ENCODE measurements at regions not wholly inside any gene's neighbourhood (a gene's known extent, or its start where the extent isn't known, plus 50 kb on each side); places are given as distances from the start of the nearest gene placed in this dataset.
"Not testable (repeated sequence)": the region's sequence is repeated elsewhere in the genome, so short reads cannot be mapped to it uniquely, and the experiment has no call there.

DNA sequence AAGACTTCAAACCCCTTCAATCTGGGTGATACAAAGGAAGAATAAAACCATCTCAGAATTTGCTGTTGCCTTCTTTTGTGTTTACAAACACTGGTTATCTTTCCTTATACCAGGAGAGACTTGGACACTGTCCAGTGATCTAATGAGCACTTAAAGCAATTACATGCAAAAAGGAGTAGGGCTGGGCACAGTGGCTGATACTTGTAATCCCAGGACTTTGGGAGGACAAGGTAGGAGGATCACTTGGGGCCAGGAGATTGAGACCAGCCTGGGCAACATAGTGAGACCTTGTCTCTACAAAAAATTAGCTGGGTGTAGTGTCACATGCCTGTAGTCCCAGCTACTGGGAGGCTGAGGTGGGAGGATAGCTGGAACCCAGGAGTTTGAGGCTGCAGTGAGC lies 95.7 kb upstream of the DRD5 start:
- DNase-seq (ENCODE audit: extremely low spot score), result no peak
- ChIA-PET POLR2A (no interaction called here), CTCF (interaction anchor here (1.5 kb wide), 1 partner anchor 18 kb away, joined by 4 read pairs; no protein-coding TSS in a partner anchor)
- TF ChIP-seq, protein P1, sequence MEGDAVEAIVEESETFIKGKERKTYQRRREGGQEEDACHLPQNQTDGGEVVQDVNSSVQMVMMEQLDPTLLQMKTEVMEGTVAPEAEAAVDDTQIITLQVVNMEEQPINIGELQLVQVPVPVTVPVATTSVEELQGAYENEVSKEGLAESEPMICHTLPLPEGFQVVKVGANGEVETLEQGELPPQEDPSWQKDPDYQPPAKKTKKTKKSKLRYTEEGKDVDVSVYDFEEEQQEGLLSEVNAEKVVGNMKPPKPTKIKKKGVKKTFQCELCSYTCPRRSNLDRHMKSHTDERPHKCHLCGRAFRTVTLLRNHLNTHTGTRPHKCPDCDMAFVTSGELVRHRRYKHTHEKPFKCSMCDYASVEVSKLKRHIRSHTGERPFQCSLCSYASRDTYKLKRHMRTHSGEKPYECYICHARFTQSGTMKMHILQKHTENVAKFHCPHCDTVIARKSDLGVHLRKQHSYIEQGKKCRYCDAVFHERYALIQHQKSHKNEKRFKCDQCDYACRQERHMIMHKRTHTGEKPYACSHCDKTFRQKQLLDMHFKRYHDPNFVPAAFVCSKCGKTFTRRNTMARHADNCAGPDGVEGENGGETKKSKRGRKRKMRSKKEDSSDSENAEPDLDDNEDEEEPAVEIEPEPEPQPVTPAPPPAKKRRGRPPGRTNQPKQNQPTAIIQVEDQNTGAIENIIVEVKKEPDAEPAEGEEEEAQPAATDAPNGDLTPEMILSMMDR (IDR thresholded peaks at IDR 0.05; ENCODE audit: control extremely low read depth, extremely low read depth, low read depth, missing control alignments), result no peak

DNA sequence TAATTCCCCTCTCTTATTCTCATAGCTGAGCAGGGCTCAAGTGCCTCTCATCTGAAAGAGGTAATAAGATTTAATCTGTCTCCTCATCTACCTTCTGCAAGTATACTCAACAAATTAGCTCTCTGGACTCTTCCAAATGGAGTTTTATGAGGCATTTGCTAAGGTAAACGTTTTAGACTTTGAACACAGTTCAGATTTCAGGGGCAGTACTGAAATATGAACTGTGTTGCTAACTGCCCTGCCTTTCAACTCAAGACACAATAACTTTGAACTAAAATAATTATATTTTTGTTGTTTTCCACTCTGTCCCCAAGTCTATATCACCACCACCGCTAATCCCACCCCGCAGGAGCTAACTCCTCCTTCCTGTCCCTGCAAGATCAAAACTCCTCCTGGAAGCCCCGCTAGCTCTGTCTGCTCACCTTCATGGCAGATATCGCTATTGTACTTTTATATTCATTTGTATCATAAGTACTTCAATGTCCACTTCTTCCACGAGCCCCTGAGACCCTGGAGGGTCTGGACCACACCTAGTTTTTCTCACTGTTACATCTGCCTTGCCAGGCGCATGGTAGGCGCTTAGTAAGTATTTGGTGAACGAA lies 90.7 kb upstream of the DRD5 start:
- CTCF ChIA-PET, result interaction anchor here (1.4 to 1.8 kb wide), 3 partner anchors 13 to 325 kb away, joined by 4 to 7 read pairs (median 4); no protein-coding TSS in a partner anchor
- DNase-seq (ENCODE audit: extremely low spot score); POLR2A ChIA-PET: not testable (repeated sequence)

DNA sequence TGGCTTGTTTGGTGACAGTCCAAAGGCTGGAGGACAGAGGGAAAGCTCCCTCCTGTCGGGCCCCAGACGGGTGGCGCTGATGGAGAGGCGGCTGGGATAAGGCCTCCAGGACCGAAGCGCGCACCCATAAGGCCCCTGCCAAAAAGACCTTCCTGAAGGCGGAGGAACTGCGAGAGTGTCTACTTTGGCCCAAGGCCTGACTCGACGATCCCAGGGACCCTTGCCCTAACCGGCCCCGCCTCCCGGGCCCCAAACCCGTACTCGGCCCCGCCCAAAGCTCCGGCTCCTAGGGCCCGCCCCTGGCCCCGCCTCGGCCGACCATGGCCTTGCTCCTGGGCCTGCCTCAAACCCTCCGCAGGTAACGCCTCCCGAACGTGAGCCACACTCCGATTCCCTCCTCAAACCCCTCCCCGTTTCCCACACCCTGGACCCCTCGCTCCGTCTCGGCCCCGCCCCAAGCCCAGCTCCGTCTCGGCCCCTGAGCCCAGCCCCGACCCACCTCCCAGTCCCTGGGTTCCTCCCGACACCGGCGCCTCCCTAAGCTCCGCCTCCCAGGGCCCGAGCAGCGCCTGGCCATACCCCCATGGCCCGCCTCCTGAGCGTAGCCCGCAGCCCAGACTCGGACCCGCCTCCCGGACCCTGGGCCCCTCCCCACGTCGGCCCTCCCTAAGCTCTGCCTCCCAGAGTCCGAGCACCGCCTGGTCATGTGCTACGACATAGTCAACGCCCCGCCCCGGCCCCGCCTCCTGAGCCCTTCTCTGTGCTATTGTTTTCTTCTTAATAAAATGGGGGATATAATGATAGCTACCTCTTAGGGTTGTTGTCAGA lies 90.0 kb upstream of the DRD5 start:
- POLR2A ChIA-PET, result no interaction called here
- TF ChIP-seq, protein P1 (IDR thresholded peaks at IDR 0.05; ENCODE audit: control extremely low read depth, extremely low read depth, low read depth, missing control alignments), result no peak
- CTCF ChIA-PET, result interaction anchor here (1.1 to 1.8 kb wide), 4 partner anchors 12 to 324 kb away, joined by 4 to 7 read pairs (median 4); no protein-coding TSS in a partner anchor
- peak; percentile 82 for DNase-seq (ENCODE audit: extremely low spot score)

DNA sequence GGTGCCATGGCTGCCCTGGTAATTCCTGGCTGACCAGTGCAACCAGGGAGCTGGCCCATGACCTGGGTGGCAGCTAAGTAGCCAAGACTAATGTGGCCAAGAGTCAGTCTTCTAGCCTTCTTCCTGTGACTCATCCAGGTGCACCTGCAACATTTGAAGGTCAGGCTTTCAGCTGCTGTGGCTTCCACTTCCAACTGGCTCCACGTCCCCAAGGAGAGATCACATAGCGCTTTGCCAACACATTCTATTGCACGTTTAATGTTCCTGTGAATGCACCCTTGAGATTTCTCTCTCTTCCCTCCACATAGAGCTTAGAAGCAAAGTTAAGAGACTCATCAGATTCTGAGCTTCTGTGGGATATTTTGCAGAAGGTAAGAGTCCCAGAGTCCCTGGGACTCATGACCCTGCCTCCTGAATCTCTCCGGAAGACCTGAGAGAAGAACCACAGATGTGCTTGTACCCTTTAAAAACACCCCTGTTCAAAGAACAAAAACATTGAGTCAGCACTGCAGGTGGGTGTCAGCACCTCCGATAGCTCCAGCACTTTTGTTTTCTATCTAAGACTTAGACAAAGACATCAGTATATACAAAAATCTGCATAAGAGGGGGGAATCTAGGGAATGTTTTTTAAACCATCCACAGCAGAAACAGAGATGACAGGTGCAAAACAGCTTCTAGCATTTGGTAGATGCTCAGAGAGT lies 88.5 kb upstream of the DRD5 start:
- CTCF ChIA-PET; DNase-seq (ENCODE audit: extremely low spot score); POLR2A ChIA-PET: not testable (repeated sequence)

DNA sequence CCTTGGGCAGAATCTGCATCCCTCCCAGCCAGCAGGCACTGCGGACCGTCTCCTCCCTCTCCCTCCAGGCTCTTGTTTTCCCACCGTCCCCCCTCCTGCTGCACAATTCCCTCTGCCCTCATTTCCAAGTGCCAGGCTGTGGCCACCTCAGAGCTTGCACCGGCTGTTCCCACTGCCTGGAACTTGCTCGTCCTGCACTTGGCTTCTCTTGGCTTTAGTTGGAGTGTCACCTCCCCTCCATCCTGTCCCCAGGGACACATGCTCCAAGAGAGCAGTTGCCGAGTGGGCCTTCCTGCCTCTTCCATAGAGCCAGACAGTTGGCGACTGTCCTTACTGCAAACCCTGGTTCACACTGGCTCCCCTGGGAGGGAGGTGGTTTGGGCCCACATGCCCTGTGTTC lies 87.0 kb upstream of the DRD5 start:
- DNase-seq (ENCODE audit: extremely low spot score); POLR2A ChIA-PET; CTCF ChIA-PET: not testable (repeated sequence)

DNA sequence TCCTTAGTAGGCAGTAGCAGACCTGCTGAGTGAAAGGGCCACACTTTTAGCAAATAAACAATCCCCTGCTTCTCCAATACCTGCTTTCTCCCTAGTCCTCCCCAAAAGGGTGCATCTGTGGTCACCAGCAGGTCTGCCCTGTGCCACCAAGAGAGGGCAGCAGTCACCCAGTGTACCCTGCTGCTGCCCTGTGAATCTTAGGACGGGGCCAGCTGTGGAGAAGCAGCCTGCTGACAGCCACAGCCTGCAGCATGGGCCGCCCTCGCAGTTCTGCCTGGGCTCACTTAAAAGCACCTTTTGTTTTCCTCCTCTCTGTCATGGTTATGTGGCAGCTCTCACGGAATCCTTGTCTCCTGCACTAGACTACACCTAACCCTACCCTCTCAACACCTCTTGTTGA lies 85.4 kb upstream of the DRD5 start:
- CTCF ChIA-PET, result interaction anchor here (1.1 to 1.3 kb wide), 2 partner anchors 7 to 312 kb away, joined by 3 read pairs; no protein-coding TSS in a partner anchor
- DNase-seq (ENCODE audit: extremely low spot score); POLR2A ChIA-PET: not testable (repeated sequence)
- TF ChIP-seq, protein P1 (IDR thresholded peaks at IDR 0.05; ENCODE audit: control extremely low read depth, extremely low read depth, low read depth, missing control alignments), result peak; percentile 30

DNA sequence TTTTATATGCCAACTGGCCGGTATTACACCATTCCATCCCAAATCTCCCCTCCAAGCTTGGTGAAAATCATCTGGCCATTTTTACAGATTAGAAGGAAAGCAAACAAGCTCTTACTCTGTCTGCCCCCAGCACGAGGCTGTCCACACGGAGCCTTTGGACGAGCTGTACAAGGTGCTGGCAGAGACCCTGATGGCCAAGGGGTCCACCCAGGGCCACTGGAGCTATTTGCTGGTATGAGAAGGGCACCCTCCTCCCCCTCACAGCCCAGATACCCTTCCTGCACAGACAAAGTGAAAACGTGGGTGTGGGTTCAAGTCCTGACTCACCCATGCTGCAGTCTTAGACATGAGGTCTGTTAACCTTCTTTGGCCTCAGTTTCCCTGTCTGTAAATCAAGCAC lies 84.9 kb upstream of the DRD5 start:
- CTCF ChIA-PET, result interaction anchor here (1.1 kb wide), 1 partner anchor 311 kb away, joined by 3 read pairs; no protein-coding TSS in a partner anchor
- DNase-seq (ENCODE audit: extremely low spot score); POLR2A ChIA-PET: not testable (repeated sequence)

DNA sequence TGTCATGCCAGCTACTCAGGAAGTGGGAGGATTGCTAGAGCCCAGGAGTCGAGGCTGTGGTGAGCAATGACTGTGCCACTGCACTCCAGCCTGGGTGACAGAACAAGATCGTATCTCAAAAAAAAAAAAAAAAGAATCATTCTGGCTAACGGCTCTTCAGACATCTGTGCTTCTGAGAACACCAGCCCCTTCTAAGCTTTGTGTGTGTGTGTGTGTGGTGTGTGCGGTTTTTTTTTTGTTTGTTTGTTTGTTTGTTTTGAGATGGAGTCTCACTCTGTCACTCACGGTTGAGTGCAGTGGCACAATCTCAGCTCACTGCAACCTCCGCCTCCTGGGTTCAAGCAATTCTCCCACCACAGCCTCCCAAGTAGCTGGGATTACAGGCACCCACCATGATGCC lies 79.4 kb upstream of the DRD5 start:
- CTCF ChIA-PET, result interaction anchor here (0.9 to 6.0 kb wide), 2 partner anchors 314 to 317 kb away, joined by 3 to 76 read pairs; no protein-coding TSS in a partner anchor
- DNase-seq (ENCODE audit: extremely low spot score); POLR2A ChIA-PET: not testable (repeated sequence)

DNA sequence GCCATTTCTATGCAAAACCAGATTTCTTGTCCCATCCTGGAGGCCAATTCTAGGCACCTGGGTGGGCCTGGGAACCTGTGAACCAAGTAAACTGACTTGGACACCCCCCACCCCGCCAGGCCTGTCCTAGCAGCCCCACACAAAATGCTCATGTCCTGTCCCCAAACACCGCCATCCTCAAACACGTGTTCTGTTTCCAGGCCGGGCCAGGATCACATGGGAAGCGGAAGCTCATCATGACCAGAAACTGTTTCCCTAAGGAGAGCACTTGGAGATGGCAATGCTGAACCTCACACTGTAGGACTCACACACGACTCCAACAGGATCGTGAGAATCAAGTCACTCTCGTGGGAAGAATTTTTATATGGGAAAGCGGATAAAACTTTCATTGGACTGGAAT lies 78.7 kb upstream of the DRD5 start:
- DNase-seq (ENCODE audit: extremely low spot score); POLR2A ChIA-PET: not testable (repeated sequence)
- CTCF ChIA-PET, result interaction anchor here (0.9 to 6.0 kb wide), 6 partner anchors 7 to 323 kb away, joined by 3 to 76 read pairs (median 4); no protein-coding TSS in a partner anchor

Measured in GM10248 (cell line).